Skeletal muscle tissue (tissue), 3 donors: ENCODE measurements at regions not wholly inside any gene's neighbourhood (a gene's known extent, or its start where the extent isn't known, plus 50 kb on each side); places are given as distances from the start of the nearest gene placed in this dataset.

Source experiments
- H3K27ac ChIP-seq: one replicate; pipeline ENCODE4 v1.7.0; 2013; ENCODE audit warnings: mild to moderate bottlenecking, low read depth, low read length, inconsistent platforms
- H3K27me3 ChIP-seq, 3 donors: one replicate each; pipeline ENCODE4 v1.7.0; 2013; ENCODE audit warnings: low read length in 3 of 3; ENCODE audit not compliant: control insufficient read depth in 3 of 3, insufficient read depth in 3 of 3
- H3K36me3 ChIP-seq, 3 donors: one replicate each; pipeline ENCODE4 v1.7.0; 2013; ENCODE audit warnings: low read length in 3 of 3; ENCODE audit not compliant: control insufficient read depth in 3 of 3, insufficient read depth in 3 of 3
- H3K4me1 ChIP-seq, 3 donors: one replicate each; pipeline ENCODE4 v1.7.0; 2013; ENCODE audit warnings: low read length in 3 of 3, mild to moderate bottlenecking in 3 of 3; ENCODE audit not compliant: control insufficient read depth in 3 of 3, insufficient read depth in 3 of 3
- H3K4me3 ChIP-seq, 3 donors: one replicate each; pipeline ENCODE4 v1.7.0; 2013; ENCODE audit warnings: low read length in 3 of 3
- H3K9ac ChIP-seq, 3 donors: one replicate each; pipeline ENCODE4 v1.7.0; 2013; ENCODE audit warnings: low read length in 3 of 3, mild to moderate bottlenecking in 3 of 3, moderate library complexity in 2 of 3, low read depth in 1 of 3
- H3K9me3 ChIP-seq, 3 donors: one replicate each; pipeline ENCODE4 v1.7.0; 2013; ENCODE audit warnings: low read length in 3 of 3; ENCODE audit not compliant: control insufficient read depth in 3 of 3
- donor health status: Osteomylitis.

- Histone ChIP-seq H3K4me3 (no peak overlapping the region), H3K9ac (no peak overlapping the region), H3K4me1 (no peaks in the 10 kb centered on the region), H3K27me3 (no peaks in the 10 kb centered on the region), H3K36me3 (no peaks in the 10 kb centered on the region), H3K9me3 (no peaks in the 10 kb centered on the region), H3K27ac (no peak overlapping the region)
These were observed 52.0 kb upstream of the OSBPL8 start for GRCh38 chr12:76611533-76611932.

GRCh38 chr12:76614364-76614763 lies 54.8 kb upstream of the OSBPL8 start:
- no peaks in the 10 kb centered on the region for H3K36me3 ChIP-seq
- H3K4me3 ChIP-seq = no peak overlapping the region
- no peak overlapping the region for H3K9ac ChIP-seq
- H3K9me3 ChIP-seq = no peaks in the 10 kb centered on the region
- no peaks in the 10 kb centered on the region for H3K4me1 ChIP-seq
- H3K27ac ChIP-seq = no peak overlapping the region
- no peaks in the 10 kb centered on the region for H3K27me3 ChIP-seq

- Histone ChIP-seq H3K27ac (no peak overlapping the region), H3K27me3 (no peaks in the 10 kb centered on the region), H3K4me3 (no peak overlapping the region), H3K9me3 (no peaks in the 10 kb centered on the region), H3K36me3 (no peaks in the 10 kb centered on the region), H3K9ac (no peak overlapping the region), H3K4me1 (peaks cover 4 to 8% (median 5%) of the 10 kb centered on the region in 3 donors)
These were observed 58.5 kb upstream of the OSBPL8 start for GRCh38 chr12:76618031-76618430.

GRCh38 chr12:76621582-76622024 lies 62.0 kb upstream of the OSBPL8 start:
- H3K27ac ChIP-seq = no peak overlapping the region
- H3K9me3 ChIP-seq = no peaks in the 10 kb centered on the region
- no peaks in the 10 kb centered on the region for H3K27me3 ChIP-seq
- peak overlapping the region in 1 of 3 donors; percentile 19 for H3K4me3 ChIP-seq
- no peaks in the 10 kb centered on the region for H3K36me3 ChIP-seq
- no peak overlapping the region for H3K9ac ChIP-seq
- peaks cover 4 to 8% (median 5%) of the 10 kb centered on the region in 3 donors for H3K4me1 ChIP-seq

- Histone ChIP-seq H3K36me3 (no peaks in the 10 kb centered on the region), H3K4me1 (peaks cover 4 to 8% (median 5%) of the 10 kb centered on the region in 3 donors), H3K9ac (no peak overlapping the region), H3K27ac (no peak overlapping the region), H3K9me3 (no peaks in the 10 kb centered on the region), H3K27me3 (no peaks in the 10 kb centered on the region), H3K4me3 (no peak overlapping the region)
These were observed 62.8 kb upstream of the OSBPL8 start for GRCh38 chr12:76622351-76622750.

- Histone ChIP-seq H3K27me3 (no peaks in the 10 kb centered on the region), H3K9me3 (no peaks in the 10 kb centered on the region), H3K4me3 (no peak overlapping the region), H3K4me1 (peaks cover 4 to 8% (median 5%) of the 10 kb centered on the region in 3 donors), H3K9ac (no peak overlapping the region), H3K36me3 (no peaks in the 10 kb centered on the region), H3K27ac (no peak overlapping the region)
These were observed 63.3 kb upstream of the OSBPL8 start for GRCh38 chr12:76622915-76623314.

GRCh38 chr12:76623931-76624330 lies 64.4 kb upstream of the OSBPL8 start:
- H3K4me1 ChIP-seq = peaks cover 4 to 8% (median 5%) of the 10 kb centered on the region in 3 donors
- H3K27ac ChIP-seq = no peak overlapping the region
- H3K4me3 ChIP-seq = no peak overlapping the region
- H3K9ac ChIP-seq = no peak overlapping the region
- H3K36me3 ChIP-seq = no peaks in the 10 kb centered on the region
- no peaks in the 10 kb centered on the region for H3K9me3 ChIP-seq
- no peaks in the 10 kb centered on the region for H3K27me3 ChIP-seq

GRCh38 chr12:76627346-76628135 lies 68.0 kb upstream of the OSBPL8 start:
- no peak overlapping the region for H3K9ac ChIP-seq
- H3K36me3 ChIP-seq = no peaks in the 10 kb centered on the region
- no peaks in the 10 kb centered on the region for H3K9me3 ChIP-seq
- H3K27ac ChIP-seq = no peak overlapping the region
- H3K4me1 ChIP-seq = no peaks in the 10 kb centered on the region
- no peaks in the 10 kb centered on the region for H3K27me3 ChIP-seq
- no peak overlapping the region for H3K4me3 ChIP-seq

GRCh38 chr12:76628745-76629144 lies 69.2 kb upstream of the OSBPL8 start:
- Histone ChIP-seq H3K27me3 (no peaks in the 10 kb centered on the region), H3K4me1 (no peaks in the 10 kb centered on the region), H3K9ac (no peak overlapping the region), H3K36me3 (no peaks in the 10 kb centered on the region), H3K9me3 (no peaks in the 10 kb centered on the region), H3K4me3 (no peak overlapping the region), H3K27ac (no peak overlapping the region)

GRCh38 chr12:76631741-76632140 lies 72.2 kb upstream of the OSBPL8 start:
- Histone ChIP-seq H3K4me1 (no peaks in the 10 kb centered on the region), H3K4me3 (no peak overlapping the region), H3K36me3 (no peaks in the 10 kb centered on the region), H3K27me3 (no peaks in the 10 kb centered on the region), H3K27ac (no peak overlapping the region), H3K9me3 (no peaks in the 10 kb centered on the region), H3K9ac (no peak overlapping the region)
